MCF 10A (cell line): ENCODE measurements at regions not wholly inside any gene's neighbourhood (a gene's known extent, or its start where the extent isn't known, plus 50 kb on each side); places are given as distances from the start of the nearest gene placed in this dataset.
A peak's percentile ranks its signal among the peaks of the same experiment; 100 is the strongest.

Experiments used
- BruUV-seq: library from RNA; stranded (reverse); fragments of 400-500 nt; replicated peaks from 2 replicates; lab custom pipeline; 2021; lab: Mats Ljungman, UMichigan
- CTCF ChIA-PET: fragments of 300-600 bp; sonication (Branson Sonifier 250); formaldehyde crosslinking; extraction: SDS; loops from one replicate; lab custom pipeline; 2021; ENCODE audit warnings: antibody characterized with exemption, inconsistent platforms; lab: Yijun Ruan, JAX
- POLR2A ChIA-PET: fragments of 300-600, 350-650 bp; sonication (Branson Sonifier 250); formaldehyde crosslinking; extraction: SDS; loops from one replicate; lab custom pipeline; 2020; ENCODE audit warnings: antibody characterized with exemption, inconsistent platforms; lab: Yijun Ruan, JAX
- DNase-seq: peaks from one replicate; pipeline ENCODE4 v3.0.0-alpha.2; 2018; ENCODE audit not compliant: unreplicated experiment
- H3K27ac Mint-ChIP-seq: one replicate; pipeline ENCODE4 v1.8.0; 2022; ENCODE audit warnings: mild to moderate bottlenecking, low read depth, mixed read lengths; ENCODE audit not compliant: unreplicated experiment
- H3K27me3 Mint-ChIP-seq: one replicate; pipeline ENCODE4 v1.8.0; 2022; ENCODE audit warnings: mixed read lengths; ENCODE audit not compliant: insufficient read depth, unreplicated experiment
- H3K36me3 Mint-ChIP-seq: one replicate; pipeline ENCODE4 v1.8.0; 2022; ENCODE audit warnings: mild to moderate bottlenecking, moderate library complexity, mixed read lengths; ENCODE audit not compliant: insufficient read depth, unreplicated experiment
- H3K4me1 Mint-ChIP-seq: one replicate; pipeline ENCODE4 v1.8.0; 2022; ENCODE audit warnings: mixed read lengths; ENCODE audit not compliant: insufficient read depth, unreplicated experiment
- H3K4me3 Mint-ChIP-seq: one replicate; pipeline ENCODE4 v1.8.0; 2022; ENCODE audit warnings: mild to moderate bottlenecking, moderate library complexity, mixed read lengths; ENCODE audit not compliant: unreplicated experiment
- H3K9me3 Mint-ChIP-seq: one replicate; pipeline ENCODE4 v1.8.0; 2022; ENCODE audit warnings: mixed read lengths; ENCODE audit not compliant: unreplicated experiment
- CTCF ChIP-seq: fragments of 200-600 bp; IDR thresholded peaks from one replicate; pipeline ENCODE4 v1.8.0; 2022; ENCODE audit warnings: antibody characterized with exemption, mild to moderate bottlenecking; ENCODE audit not compliant: unreplicated experiment
- intact Hi-C: fragments of 100-400 bp; cut with micrococcal nuclease; formaldehyde crosslinking; loops from 2 replicates; pipeline ENCODE4 v1.14.1; 2022

- H3K4me3 Mint-ChIP-seq, result no peak overlapping the region
- no TSS peak for BruUV-seq
- H3K27ac Mint-ChIP-seq, result no peak overlapping the region
- POLR2A ChIA-PET, result no interaction called here
- peaks cover 84% of the 10 kb centered on the region for H3K27me3 Mint-ChIP-seq
- H3K9me3 Mint-ChIP-seq, result no peaks in the 10 kb centered on the region
- H3K36me3 Mint-ChIP-seq, result no peaks in the 10 kb centered on the region
- no peak for TF ChIP-seq CTCF
- no peaks in the 10 kb centered on the region for H3K4me1 Mint-ChIP-seq
- DNase-seq, result no peak
- CTCF ChIA-PET, result no interaction called here
- intact Hi-C loops, result no loop called here
Observed at GRCh38 chr11:97345032-97345431, 955.2 kb downstream of the JRKL start.

- no peaks in the 10 kb centered on the region for H3K4me1 Mint-ChIP-seq
- no peak for DNase-seq
- intact Hi-C loops, result no loop called here
- H3K9me3 Mint-ChIP-seq, result no peaks in the 10 kb centered on the region
- TF ChIP-seq CTCF, result no peak
- H3K36me3 Mint-ChIP-seq, result no peaks in the 10 kb centered on the region
- ChIA-PET CTCF (interaction anchor here (0.6 kb wide), 1 partner anchor 46 kb away, joined by 3 read pairs; no protein-coding TSS in a partner anchor), POLR2A (no interaction called here)
- H3K27me3 Mint-ChIP-seq, result peaks cover 87% of the 10 kb centered on the region
- H3K27ac Mint-ChIP-seq, result no peak overlapping the region
- H3K4me3 Mint-ChIP-seq, result no peak overlapping the region
- BruUV-seq, result no TSS peak
Observed at GRCh38 chr11:97349201-97349600, 959.4 kb downstream of the JRKL start.

- no peaks in the 10 kb centered on the region for H3K9me3 Mint-ChIP-seq
- ChIA-PET CTCF (no interaction called here), POLR2A (no interaction called here)
- peak; percentile 6 for DNase-seq
- H3K27me3 Mint-ChIP-seq, result peaks cover 77% of the 10 kb centered on the region
- H3K4me1 Mint-ChIP-seq, result no peaks in the 10 kb centered on the region
- no TSS peak for BruUV-seq
- intact Hi-C loops, result no loop called here
- no peak overlapping the region for H3K4me3 Mint-ChIP-seq
- TF ChIP-seq CTCF, result no peak
- H3K27ac Mint-ChIP-seq, result no peak overlapping the region
- no peaks in the 10 kb centered on the region for H3K36me3 Mint-ChIP-seq
Observed at GRCh38 chr11:97351939-97352338, 962.1 kb downstream of the JRKL start.

GRCh38 chr11:97354026-97354425 is 964.2 kb downstream of the JRKL start:
- BruUV-seq, result no TSS peak
- TF ChIP-seq CTCF, result no peak

More at GRCh38 chr11:97354026-97354425, 964.2 kb downstream of the JRKL start:
- H3K4me1 Mint-ChIP-seq, result no peaks in the 10 kb centered on the region
- no peaks in the 10 kb centered on the region for H3K36me3 Mint-ChIP-seq
- no peak overlapping the region for H3K27ac Mint-ChIP-seq
- ChIA-PET CTCF (no interaction called here), POLR2A (no interaction called here)
- DNase-seq, result no peak
- H3K4me3 Mint-ChIP-seq, result no peak overlapping the region
- intact Hi-C loops, result no loop called here
- peaks cover 80% of the 10 kb centered on the region for H3K27me3 Mint-ChIP-seq
- no peaks in the 10 kb centered on the region for H3K9me3 Mint-ChIP-seq
